GM23248 (cell line): ENCODE measurements at regions not wholly inside any gene's neighbourhood (a gene's known extent, or its start where the extent isn't known, plus 50 kb on each side); places are given as distances from the start of the nearest gene placed in this dataset.

Experiments used
- EZH2 ChIP-seq: fragments of 200-600 bp; sonication (generic); IDR thresholded peaks from 2 replicates; pipeline ENCODE4 v1.6.1; 2018; ENCODE audit warnings: antibody characterized with exemption, mild to moderate bottlenecking; ENCODE audit not compliant: insufficient read depth, poor library complexity, severe bottlenecking
- EZH2phosphoT487 ChIP-seq: fragments of 200-600 bp; sonication (generic); IDR thresholded peaks from 2 replicates; pipeline ENCODE4 v1.6.1; 2018; ENCODE audit warnings: antibody characterized with exemption, moderate library complexity, mild to moderate bottlenecking, low read depth; ENCODE audit not compliant: insufficient read depth

DNA sequence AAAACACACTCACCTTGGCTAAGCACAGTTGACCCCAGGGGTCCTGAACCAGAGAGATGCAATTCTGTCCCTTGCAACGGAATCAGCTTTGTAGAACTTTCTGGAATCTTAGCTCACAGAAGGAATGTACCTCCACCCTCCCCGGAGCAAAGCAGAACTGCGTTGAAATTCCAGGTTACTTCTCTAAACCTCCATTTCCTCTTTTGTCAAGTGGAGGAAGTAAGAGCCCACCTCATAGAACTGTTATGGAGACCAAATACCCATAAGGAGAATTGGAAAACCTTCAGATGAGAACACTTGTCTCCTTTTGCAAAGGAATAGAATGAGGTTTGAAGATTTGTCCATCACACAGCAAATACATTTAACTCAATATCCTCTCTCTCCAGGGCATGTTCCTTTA is 86.6 kb upstream of the RBBP6 start:
- TF ChIP-seq EZH2: no peak
- no peak for TF ChIP-seq EZH2phosphoT487
